GM18499 (cell line): ENCODE measurements at regions not wholly inside any gene's neighbourhood (a gene's known extent, or its start where the extent isn't known, plus 50 kb on each side); places are given as distances from the start of the nearest gene placed in this dataset.

Source experiments
- ATAC-seq: cut with Tn5 transposase; IDR thresholded peaks from one replicate; pipeline ENCODE4 v1.9.1; 2021; ENCODE audit warnings: moderate number of reproducible peaks; ENCODE audit not compliant: insufficient read depth, unreplicated experiment

- no peak for ATAC-seq
These were observed 243.1 kb downstream of the AUH start for GRCh38 chr9:91118704-91119025.

- no peak for ATAC-seq
These were observed 242.6 kb downstream of the AUH start for GRCh38 chr9:91119142-91119541.

GRCh38 chr9:91119679-91120078, 242.0 kb downstream of the AUH start:
- no peak for ATAC-seq

- ATAC-seq, result no peak
These were observed 241.5 kb downstream of the AUH start for GRCh38 chr9:91120200-91120599.

- ATAC-seq, result no peak
These were observed 239.0 kb downstream of the AUH start for GRCh38 chr9:91122755-91123154.

- ATAC-seq, result no peak
These were observed 234.8 kb downstream of the AUH start for GRCh38 chr9:91126761-91127445.

GRCh38 chr9:91127653-91128052, 234.1 kb downstream of the AUH start:
- ATAC-seq, result no peak

GRCh38 chr9:91130796-91131318, 230.9 kb downstream of the AUH start:
- ATAC-seq, result no peak

GRCh38 chr9:91131433-91131839, 230.3 kb downstream of the AUH start:
- no peak for ATAC-seq

GRCh38 chr9:91132576-91133073, 229.1 kb downstream of the AUH start:
- ATAC-seq, result no peak

GRCh38 chr9:91134608-91135007, 227.1 kb downstream of the AUH start:
- ATAC-seq, result no peak

GRCh38 chr9:91137391-91137790, 224.3 kb downstream of the AUH start:
- no peak for ATAC-seq

- ATAC-seq, result no peak
These were observed 223.0 kb downstream of the AUH start for GRCh38 chr9:91138760-91139159.

GRCh38 chr9:91141407-91141965, 220.2 kb downstream of the AUH start:
- no peak for ATAC-seq

GRCh38 chr9:91143162-91143561, 218.6 kb downstream of the AUH start:
- ATAC-seq, result no peak

- no peak for ATAC-seq
These were observed 218.1 kb downstream of the AUH start for GRCh38 chr9:91143642-91144041.

GRCh38 chr9:91144769-91145168, 216.9 kb downstream of the AUH start:
- ATAC-seq, result no peak

- no peak for ATAC-seq
These were observed 216.2 kb downstream of the AUH start for GRCh38 chr9:91145496-91145895.

- ATAC-seq, result no peak
These were observed 215.2 kb downstream of the AUH start for GRCh38 chr9:91146391-91147019.

GRCh38 chr9:91147079-91147708, 214.5 kb downstream of the AUH start:
- ATAC-seq, result no peak

GRCh38 chr9:91148306-91148705, 213.4 kb downstream of the AUH start:
- ATAC-seq, result no peak
